NCI-H774 (cell line): ENCODE measurements at regions not wholly inside any gene's neighbourhood (a gene's known extent, or its start where the extent isn't known, plus 50 kb on each side); places are given as distances from the start of the nearest gene placed in this dataset.
"Not testable (repeated sequence)": the region's sequence is repeated elsewhere in the genome, so short reads cannot be mapped to it uniquely, and the experiment has no call there.

Experiments used
- DNase-seq: peaks from one replicate; lab custom pipeline; 2025; lab: John Stamatoyannopoulos, UW

GRCh38 chr13:90453342-90453741, 894.1 kb upstream of the MIR17HG start:
- no peak for DNase-seq

GRCh38 chr13:90454002-90454636, 893.4 kb upstream of the MIR17HG start:
- no peak for DNase-seq

GRCh38 chr13:90455067-90455466, 892.4 kb upstream of the MIR17HG start:
- DNase-seq: no peak

GRCh38 chr13:90455823-90456222, 891.7 kb upstream of the MIR17HG start:
- DNase-seq: no peak

- DNase-seq: no peak
Observed at GRCh38 chr13:90461398-90461797, 886.1 kb upstream of the MIR17HG start.

- no peak for DNase-seq
Observed at GRCh38 chr13:90477216-90477615, 870.3 kb upstream of the MIR17HG start.

- no peak for DNase-seq
Observed at GRCh38 chr13:90483906-90484305, 863.6 kb upstream of the MIR17HG start.

GRCh38 chr13:90485436-90485835, 862.1 kb upstream of the MIR17HG start:
- no peak for DNase-seq

GRCh38 chr13:90492872-90493271, 854.6 kb upstream of the MIR17HG start:
- no peak for DNase-seq

- no peak for DNase-seq
Observed at GRCh38 chr13:90493667-90494066, 853.8 kb upstream of the MIR17HG start.

GRCh38 chr13:90494849-90495248, 852.6 kb upstream of the MIR17HG start:
- not testable (repeated sequence) for DNase-seq

GRCh38 chr13:90498096-90498495, 849.4 kb upstream of the MIR17HG start:
- no peak for DNase-seq

GRCh38 chr13:90498816-90499215, 848.7 kb upstream of the MIR17HG start:
- DNase-seq: no peak

GRCh38 chr13:90500569-90500968, 846.9 kb upstream of the MIR17HG start:
- DNase-seq: no peak

GRCh38 chr13:90502153-90502552, 845.3 kb upstream of the MIR17HG start:
- no peak for DNase-seq

- DNase-seq: no peak
Observed at GRCh38 chr13:90502762-90503161, 844.7 kb upstream of the MIR17HG start.

GRCh38 chr13:90510319-90510718, 837.2 kb upstream of the MIR17HG start:
- DNase-seq: no peak

- DNase-seq: no peak
Observed at GRCh38 chr13:90511903-90512302, 835.6 kb upstream of the MIR17HG start.

GRCh38 chr13:90514712-90515111, 832.8 kb upstream of the MIR17HG start:
- DNase-seq: not testable (repeated sequence)

GRCh38 chr13:90518417-90518816, 829.1 kb upstream of the MIR17HG start:
- no peak for DNase-seq

GRCh38 chr13:90519157-90519556, 828.3 kb upstream of the MIR17HG start:
- no peak for DNase-seq

GRCh38 chr13:90526711-90527110, 820.8 kb upstream of the MIR17HG start:
- no peak for DNase-seq

- no peak for DNase-seq
Observed at GRCh38 chr13:90531744-90532143, 815.7 kb upstream of the MIR17HG start.

GRCh38 chr13:90532861-90533492, 814.5 kb upstream of the MIR17HG start:
- no peak for DNase-seq
